ENCODE measurements at regions not wholly inside any gene's neighbourhood (a gene's known extent, or its start where the extent isn't known, plus 50 kb on each side); places are given as distances from the start of the nearest gene placed in this dataset.

- TF ChIP-seq CTCF (IDR thresholded peaks at IDR 0.05; ENCODE audit: low read depth, low read length, poor library complexity, severe bottlenecking): no peak
- no peak for TF ChIP-seq EZH2phosphoT487 (IDR thresholded peaks at IDR 0.05; ENCODE audit: borderline replicate concordance, low read length)
- H4K20me1 ChIP-seq (ENCODE audit: control insufficient read depth, insufficient read depth, low read depth, low read length): no peaks in the 10 kb centered on the region
- H3K27ac ChIP-seq (ENCODE audit: low read depth, low read length): no peak overlapping the region
- no peaks in the 10 kb centered on the region for H3K27me3 ChIP-seq (ENCODE audit: control insufficient read depth, low read length)
- H3K4me1 ChIP-seq (ENCODE audit: control insufficient read depth, low read length): no peaks in the 10 kb centered on the region
- H3K9me3 ChIP-seq (ENCODE audit: control insufficient read depth, insufficient read depth, low read length): no peaks in the 10 kb centered on the region
- no peaks in the 10 kb centered on the region for H3K79me2 ChIP-seq (ENCODE audit: control insufficient read depth, low read length)
- H3F3A ChIP-seq (ENCODE audit: control insufficient read depth, insufficient read depth): no peaks in the 10 kb centered on the region
- H3K9me2 ChIP-seq (replicated peaks; ENCODE audit: control insufficient read depth, low read length): no peaks in the 10 kb centered on the region
- no peaks in the 10 kb centered on the region for H3K36me3 ChIP-seq (ENCODE audit: control insufficient read depth, low read length)
- H3K4me2 ChIP-seq (ENCODE audit: low read length): no peak overlapping the region
- H3K4me3 ChIP-seq (ENCODE audit: low read length): no peak overlapping the region
Measured at GRCh38 chr22:47600791-47601625, 838.6 kb downstream of the TBC1D22A start.

GRCh38 chr22:47600281-47600680 is 837.8 kb downstream of the TBC1D22A start:
- TF ChIP-seq CTCF (IDR thresholded peaks at IDR 0.05; ENCODE audit: low read depth, low read length, poor library complexity, severe bottlenecking): no peak
- no peaks in the 10 kb centered on the region for H3K9me2 ChIP-seq (replicated peaks; ENCODE audit: control insufficient read depth, low read length)
- no peak overlapping the region for H3K27ac ChIP-seq (ENCODE audit: low read depth, low read length)
- no peak overlapping the region for H3K4me2 ChIP-seq (ENCODE audit: low read length)
- no peaks in the 10 kb centered on the region for H3F3A ChIP-seq (ENCODE audit: control insufficient read depth, insufficient read depth)
- H3K79me2 ChIP-seq (ENCODE audit: control insufficient read depth, low read length): no peaks in the 10 kb centered on the region
- no peaks in the 10 kb centered on the region for H3K27me3 ChIP-seq (ENCODE audit: control insufficient read depth, low read length)
- H3K36me3 ChIP-seq (ENCODE audit: control insufficient read depth, low read length): no peaks in the 10 kb centered on the region
- no peak overlapping the region for H3K4me3 ChIP-seq (ENCODE audit: low read length)
- H3K4me1 ChIP-seq (ENCODE audit: control insufficient read depth, low read length): no peaks in the 10 kb centered on the region
- no peaks in the 10 kb centered on the region for H3K9me3 ChIP-seq (ENCODE audit: control insufficient read depth, insufficient read depth, low read length)
- no peaks in the 10 kb centered on the region for H4K20me1 ChIP-seq (ENCODE audit: control insufficient read depth, insufficient read depth, low read depth, low read length)

- H3K36me3 ChIP-seq (ENCODE audit: control insufficient read depth, low read length): no peaks in the 10 kb centered on the region
- TF ChIP-seq CTCF (IDR thresholded peaks at IDR 0.05; ENCODE audit: low read depth, low read length, poor library complexity, severe bottlenecking) (no peak), EZH2phosphoT487 (IDR thresholded peaks at IDR 0.05; ENCODE audit: borderline replicate concordance, low read length) (no peak)
- no peaks in the 10 kb centered on the region for H3F3A ChIP-seq (ENCODE audit: control insufficient read depth, insufficient read depth)
- no peak overlapping the region for H3K4me3 ChIP-seq (ENCODE audit: low read length)
- no peaks in the 10 kb centered on the region for H3K27me3 ChIP-seq (ENCODE audit: control insufficient read depth, low read length)
- no peaks in the 10 kb centered on the region for H3K9me3 ChIP-seq (ENCODE audit: control insufficient read depth, insufficient read depth, low read length)
- no peak overlapping the region for H3K27ac ChIP-seq (ENCODE audit: low read depth, low read length)
- H3K79me2 ChIP-seq (ENCODE audit: control insufficient read depth, low read length): no peaks in the 10 kb centered on the region
- H3K4me1 ChIP-seq (ENCODE audit: control insufficient read depth, low read length): no peaks in the 10 kb centered on the region
- H4K20me1 ChIP-seq (ENCODE audit: control insufficient read depth, insufficient read depth, low read depth, low read length): no peaks in the 10 kb centered on the region
- H3K9me2 ChIP-seq (replicated peaks; ENCODE audit: control insufficient read depth, low read length): no peaks in the 10 kb centered on the region
- no peak overlapping the region for H3K4me2 ChIP-seq (ENCODE audit: low read length)
Measured at GRCh38 chr22:47599753-47600152, 837.3 kb downstream of the TBC1D22A start.
